ENCODE measurements at regions not wholly inside any gene's neighbourhood (a gene's known extent, or its start where the extent isn't known, plus 50 kb on each side); places are given as distances from the start of the nearest gene placed in this dataset.

GRCh38 chr3:83457551-83457950, 1501.2 kb upstream of the CADM2 start:
- Histone ChIP-seq H4K20me1 (ENCODE audit: insufficient read depth) (no peaks in the 10 kb centered on the region), H3K4me3 (IDR thresholded peaks at IDR 0.05; ENCODE audit: insufficient read depth, low read depth, low read length) (no peak overlapping the region), H3K36me3 (ENCODE audit: insufficient read depth) (no peaks in the 10 kb centered on the region), H3K4me1 (ENCODE audit: low read depth, poor library complexity, severe bottlenecking) (no peaks in the 10 kb centered on the region), H3K4me2 (no peak overlapping the region), H3K9ac (no peak overlapping the region), H3K27ac (no peak overlapping the region), H3K79me2 (ENCODE audit: insufficient read depth, low read depth) (no peaks in the 10 kb centered on the region), H2AFZ (ENCODE audit: low read depth) (no peak overlapping the region), H3K27me3 (ENCODE audit: insufficient read depth, low read depth) (no peaks in the 10 kb centered on the region)
- no peak for TF ChIP-seq CTCF (conservative IDR thresholded peaks at IDR 0.05; ENCODE audit: low read depth, low read length)

GRCh38 chr3:83460052-83460451, 1498.7 kb upstream of the CADM2 start:
- no peak overlapping the region for H3K9ac ChIP-seq
- H4K20me1 ChIP-seq (ENCODE audit: insufficient read depth), result no peaks in the 10 kb centered on the region
- H2AFZ ChIP-seq (ENCODE audit: low read depth), result no peak overlapping the region
- no peaks in the 10 kb centered on the region for H3K36me3 ChIP-seq (ENCODE audit: insufficient read depth)
- no peaks in the 10 kb centered on the region for H3K27me3 ChIP-seq (ENCODE audit: insufficient read depth, low read depth)
- H3K79me2 ChIP-seq (ENCODE audit: insufficient read depth, low read depth), result no peaks in the 10 kb centered on the region
- no peak overlapping the region for H3K4me2 ChIP-seq
- TF ChIP-seq CTCF (conservative IDR thresholded peaks at IDR 0.05; ENCODE audit: low read depth, low read length), result no peak
- no peak overlapping the region for H3K4me3 ChIP-seq (IDR thresholded peaks at IDR 0.05; ENCODE audit: insufficient read depth, low read depth, low read length)
- no peak overlapping the region for H3K27ac ChIP-seq
- H3K4me1 ChIP-seq (ENCODE audit: low read depth, poor library complexity, severe bottlenecking), result no peaks in the 10 kb centered on the region

GRCh38 chr3:83461411-83461810, 1497.4 kb upstream of the CADM2 start:
- Histone ChIP-seq H3K27me3 (ENCODE audit: insufficient read depth, low read depth) (no peaks in the 10 kb centered on the region), H3K4me3 (IDR thresholded peaks at IDR 0.05; ENCODE audit: insufficient read depth, low read depth, low read length) (no peak overlapping the region)
- TF ChIP-seq CTCF (conservative IDR thresholded peaks at IDR 0.05; ENCODE audit: low read depth, low read length), result no peak

GRCh38 chr3:83477563-83477962, 1481.2 kb upstream of the CADM2 start:
- H3K79me2 ChIP-seq (ENCODE audit: insufficient read depth, low read depth), result no peaks in the 10 kb centered on the region
- H2AFZ ChIP-seq (ENCODE audit: low read depth), result no peak overlapping the region
- H3K4me3 ChIP-seq (IDR thresholded peaks at IDR 0.05; ENCODE audit: insufficient read depth, low read depth, low read length), result no peak overlapping the region
- no peaks in the 10 kb centered on the region for H3K27me3 ChIP-seq (ENCODE audit: insufficient read depth, low read depth)
- no peak for TF ChIP-seq CTCF (conservative IDR thresholded peaks at IDR 0.05; ENCODE audit: low read depth, low read length)
- H4K20me1 ChIP-seq (ENCODE audit: insufficient read depth), result no peaks in the 10 kb centered on the region
- no peak overlapping the region for H3K4me2 ChIP-seq
- H3K36me3 ChIP-seq (ENCODE audit: insufficient read depth), result no peaks in the 10 kb centered on the region
- no peak overlapping the region for H3K27ac ChIP-seq
- H3K9ac ChIP-seq, result no peak overlapping the region
- no peaks in the 10 kb centered on the region for H3K4me1 ChIP-seq (ENCODE audit: low read depth, poor library complexity, severe bottlenecking)

More at GRCh38 chr3:83461411-83461810, 1497.4 kb upstream of the CADM2 start:
- no peaks in the 10 kb centered on the region for H3K36me3 ChIP-seq (ENCODE audit: insufficient read depth)
- H2AFZ ChIP-seq (ENCODE audit: low read depth), result no peak overlapping the region
- no peaks in the 10 kb centered on the region for H3K79me2 ChIP-seq (ENCODE audit: insufficient read depth, low read depth)
- no peak overlapping the region for H3K27ac ChIP-seq
- H3K4me2 ChIP-seq, result no peak overlapping the region
- H3K4me1 ChIP-seq (ENCODE audit: low read depth, poor library complexity, severe bottlenecking), result no peaks in the 10 kb centered on the region
- no peak overlapping the region for H3K9ac ChIP-seq
- H4K20me1 ChIP-seq (ENCODE audit: insufficient read depth), result no peaks in the 10 kb centered on the region
